Endodermal cell (in vitro differentiated cells): ENCODE measurements at regions not wholly inside any gene's neighbourhood (a gene's known extent, or its start where the extent isn't known, plus 50 kb on each side); places are given as distances from the start of the nearest gene placed in this dataset.

ENCODE experiments used
- DNase-seq: peaks from one replicate; pipeline ENCODE4 v3.0.0-alpha.2; 2017
- H3K27ac ChIP-seq: 2 replicates; pipeline ENCODE4 v1.5.1; 2013; ENCODE audit warnings: mild to moderate bottlenecking, low read depth, low read length, moderate library complexity
- H3K27me3 ChIP-seq: 2 replicates; pipeline ENCODE4 v1.6.1; 2013; ENCODE audit warnings: mild to moderate bottlenecking, low read length, moderate library complexity; ENCODE audit not compliant: insufficient read depth, control insufficient read depth, poor library complexity, severe bottlenecking
- H3K36me3 ChIP-seq: 2 replicates; pipeline ENCODE4 v1.7.0; 2013; ENCODE audit warnings: mild to moderate bottlenecking, low read length, moderate library complexity; ENCODE audit not compliant: control insufficient read depth, insufficient read depth
- H3K4me1 ChIP-seq: one replicate; pipeline ENCODE4 v1.7.0; 2013; ENCODE audit warnings: low read length; ENCODE audit not compliant: control insufficient read depth, insufficient read depth
- H3K4me3 ChIP-seq: 2 replicates; pipeline ENCODE4 v1.5.1; 2013; ENCODE audit warnings: mild to moderate bottlenecking, low read length, moderate library complexity
- H3K9ac ChIP-seq: 2 replicates; pipeline ENCODE4 v1.6.1; 2013; ENCODE audit warnings: mild to moderate bottlenecking, low read length, moderate library complexity; ENCODE audit not compliant: poor library complexity, severe bottlenecking; ENCODE audit errors: extremely low read depth
- H3K9me3 ChIP-seq: 2 replicates; pipeline ENCODE4 v1.6.1; 2013; ENCODE audit warnings: mild to moderate bottlenecking, low read length, moderate library complexity; ENCODE audit not compliant: control insufficient read depth
- H3K27ac Mint-ChIP-seq: 2 replicates; pipeline ENCODE4 v1.8.0; 2020; ENCODE audit warnings: mixed read lengths
- H3K27me3 Mint-ChIP-seq: 2 replicates; pipeline ENCODE4 v1.8.0; 2021; ENCODE audit warnings: mild to moderate bottlenecking, mixed read lengths; ENCODE audit not compliant: insufficient read depth
- H3K36me3 Mint-ChIP-seq: 2 replicates; pipeline ENCODE4 v1.8.0; 2020; ENCODE audit warnings: low read depth, mixed read lengths
- H3K4me1 Mint-ChIP-seq: 2 replicates; pipeline ENCODE4 v1.8.0; 2020; ENCODE audit warnings: mixed read lengths
- H3K4me3 Mint-ChIP-seq: 2 replicates; pipeline ENCODE4 v1.8.0; 2020; ENCODE audit warnings: mild to moderate bottlenecking, moderate library complexity, mixed read lengths
- H3K9me3 Mint-ChIP-seq: 2 replicates; pipeline ENCODE4 v1.8.0; 2020; ENCODE audit warnings: mild to moderate bottlenecking, mixed read lengths
- WGBS, 2 experiments: methylation state at CpG; one replicate each; pipeline versions ENCODE4 v1.1.5 to v1.1.7; 2013; ENCODE audit warnings: missing lambda C conversion rate in 2 of 2, mixed read lengths in 1 of 2; ENCODE audit not compliant: insufficient coverage in 1 of 2, insufficient read length in 1 of 2; 5-methylcytosine and 5-hydroxymethylcytosine counted together
- TF ChIP-seq, protein P1 (sequence below): fragments of 200-600 bp; sonication (generic); conservative IDR thresholded peaks from 2 replicates; pipeline ENCODE4 v1.5.0; 2021; ENCODE audit warnings: antibody characterized with exemption, mild to moderate bottlenecking

- 67 to 78% methylated on average over 2 to 3 of the region's 3 CpGs for WGBS, 2 experiments
- Mint-ChIP-seq H3K9me3 (no peaks in the 10 kb centered on the region), H3K36me3 (no peaks in the 10 kb centered on the region), H3K27me3 (no peaks in the 10 kb centered on the region), H3K4me3 (no peak overlapping the region), H3K27ac (no peak overlapping the region), H3K4me1 (peaks cover 23% of the 10 kb centered on the region)
- Histone ChIP-seq H3K9ac (no peak overlapping the region), H3K4me3 (no peak overlapping the region), H3K27ac (no peak overlapping the region), H3K36me3 (no peaks in the 10 kb centered on the region), H3K4me1 (peaks cover 4% of the 10 kb centered on the region), H3K9me3 (no peaks in the 10 kb centered on the region), H3K27me3 (no peaks in the 10 kb centered on the region)
- no peak for DNase-seq
- TF ChIP-seq, protein P1, sequence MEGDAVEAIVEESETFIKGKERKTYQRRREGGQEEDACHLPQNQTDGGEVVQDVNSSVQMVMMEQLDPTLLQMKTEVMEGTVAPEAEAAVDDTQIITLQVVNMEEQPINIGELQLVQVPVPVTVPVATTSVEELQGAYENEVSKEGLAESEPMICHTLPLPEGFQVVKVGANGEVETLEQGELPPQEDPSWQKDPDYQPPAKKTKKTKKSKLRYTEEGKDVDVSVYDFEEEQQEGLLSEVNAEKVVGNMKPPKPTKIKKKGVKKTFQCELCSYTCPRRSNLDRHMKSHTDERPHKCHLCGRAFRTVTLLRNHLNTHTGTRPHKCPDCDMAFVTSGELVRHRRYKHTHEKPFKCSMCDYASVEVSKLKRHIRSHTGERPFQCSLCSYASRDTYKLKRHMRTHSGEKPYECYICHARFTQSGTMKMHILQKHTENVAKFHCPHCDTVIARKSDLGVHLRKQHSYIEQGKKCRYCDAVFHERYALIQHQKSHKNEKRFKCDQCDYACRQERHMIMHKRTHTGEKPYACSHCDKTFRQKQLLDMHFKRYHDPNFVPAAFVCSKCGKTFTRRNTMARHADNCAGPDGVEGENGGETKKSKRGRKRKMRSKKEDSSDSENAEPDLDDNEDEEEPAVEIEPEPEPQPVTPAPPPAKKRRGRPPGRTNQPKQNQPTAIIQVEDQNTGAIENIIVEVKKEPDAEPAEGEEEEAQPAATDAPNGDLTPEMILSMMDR: no peak
Measured at GRCh38 chr14:93855737-93856136, 67.5 kb upstream of the PRIMA1 start.

DNA sequence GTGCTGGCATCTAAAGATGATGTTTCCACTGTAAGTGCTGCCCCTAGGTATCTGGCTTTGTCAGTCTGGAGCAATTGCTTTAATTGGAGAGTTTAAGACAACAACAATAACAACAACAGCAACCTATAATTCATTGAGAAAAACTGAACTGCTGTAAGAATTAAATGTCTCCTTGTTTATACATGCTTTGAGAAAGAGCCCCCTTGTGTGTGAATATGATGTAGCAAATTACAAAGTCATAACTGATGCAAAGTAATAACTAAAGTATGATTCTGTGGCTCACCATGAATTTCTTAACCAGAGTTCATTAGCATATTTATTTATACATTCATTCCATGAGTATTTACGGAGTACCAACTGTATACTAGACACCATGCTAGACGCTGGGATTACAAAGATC, 59.2 kb upstream of the PRIMA1 start:
- Mint-ChIP-seq H3K9me3 (no peaks in the 10 kb centered on the region), H3K4me3 (no peak overlapping the region), H3K27ac (no peak overlapping the region), H3K4me1 (peaks cover 6% of the 10 kb centered on the region), H3K36me3 (no peaks in the 10 kb centered on the region), H3K27me3 (no peaks in the 10 kb centered on the region)
- no peak for DNase-seq
- no peaks in the 10 kb centered on the region for H3K4me1 ChIP-seq
- TF ChIP-seq, protein P1: no peak
- H3K36me3 ChIP-seq: no peaks in the 10 kb centered on the region
- H3K4me3 ChIP-seq: no peak overlapping the region
- WGBS, 2 experiments: 66 to 92% methylated on average over 2 of the region's 2 CpGs
- no peak overlapping the region for H3K27ac ChIP-seq
- H3K9me3 ChIP-seq: no peaks in the 10 kb centered on the region
- H3K9ac ChIP-seq: no peak overlapping the region
- H3K27me3 ChIP-seq: no peaks in the 10 kb centered on the region

- Mint-ChIP-seq H3K36me3 (no peaks in the 10 kb centered on the region), H3K4me3 (no peak overlapping the region), H3K9me3 (no peaks in the 10 kb centered on the region), H3K27ac (no peak overlapping the region), H3K27me3 (no peaks in the 10 kb centered on the region), H3K4me1 (no peaks in the 10 kb centered on the region)
- no peak overlapping the region for H3K4me3 ChIP-seq
- TF ChIP-seq, protein P1: no peak
- WGBS, 2 experiments: 95% methylated on average over 3 of the region's 3 CpGs; no CpG with 5 or more reads in 1 of the 2 experiments
- no peaks in the 10 kb centered on the region for H3K9me3 ChIP-seq
- no peaks in the 10 kb centered on the region for H3K27me3 ChIP-seq
- H3K4me1 ChIP-seq: no peaks in the 10 kb centered on the region
- H3K27ac ChIP-seq: no peak overlapping the region
- DNase-seq: no peak
- no peak overlapping the region for H3K9ac ChIP-seq
- H3K36me3 ChIP-seq: no peaks in the 10 kb centered on the region
Measured at GRCh38 chr14:93838238-93838637, 50.0 kb upstream of the PRIMA1 start.
